Fibroblast of villous mesenchyme (primary cell): ENCODE measurements at regions not wholly inside any gene's neighbourhood (a gene's known extent, or its start where the extent isn't known, plus 50 kb on each side); places are given as distances from the start of the nearest gene placed in this dataset.

Experiments
- DNase-seq: peaks from one replicate; pipeline ENCODE4 v3.0.0-alpha.2; 2010; ENCODE audit warnings: low read depth
- H3K4me3 ChIP-seq: 2 replicates; pipeline ENCODE4 v1.5.1; 2011; ENCODE audit warnings: low read depth, mild to moderate bottlenecking, low read length
- CTCF ChIP-seq: IDR thresholded peaks from 2 replicates; pipeline ENCODE4 v1.5.1; 2012; ENCODE audit warnings: low read depth, mild to moderate bottlenecking, low read length; ENCODE audit not compliant: insufficient read depth

GRCh38 chr12:83408146-83408545, 721.4 kb downstream of the TMTC2 start:
- no peak for TF ChIP-seq CTCF
- DNase-seq, result no peak
- no peak overlapping the region for H3K4me3 ChIP-seq

- DNase-seq, result no peak
- no peak overlapping the region for H3K4me3 ChIP-seq
- TF ChIP-seq CTCF, result no peak
These were observed 717.8 kb downstream of the TMTC2 start for GRCh38 chr12:83404521-83404920.

GRCh38 chr12:83390186-83390585, 703.5 kb downstream of the TMTC2 start:
- DNase-seq, result no peak
- no peak overlapping the region for H3K4me3 ChIP-seq
- TF ChIP-seq CTCF, result no peak

GRCh38 chr12:83389237-83389996, 702.7 kb downstream of the TMTC2 start:
- TF ChIP-seq CTCF, result no peak
- no peak for DNase-seq
- no peak overlapping the region for H3K4me3 ChIP-seq

- no peak for DNase-seq
- no peak overlapping the region for H3K4me3 ChIP-seq
- TF ChIP-seq CTCF, result no peak
These were observed 701.8 kb downstream of the TMTC2 start for GRCh38 chr12:83388551-83388950.

GRCh38 chr12:83386527-83387264, 700.0 kb downstream of the TMTC2 start:
- TF ChIP-seq CTCF, result no peak
- DNase-seq, result no peak
- H3K4me3 ChIP-seq, result no peak overlapping the region
